ENCODE measurements at regions not wholly inside any gene's neighbourhood (a gene's known extent, or its start where the extent isn't known, plus 50 kb on each side); places are given as distances from the start of the nearest gene placed in this dataset.
"Not testable (repeated sequence)": the region's sequence is repeated elsewhere in the genome, so short reads cannot be mapped to it uniquely, and the experiment has no call there.

GRCh38 chr10:109247814-109248213, 675.5 kb downstream of the XPNPEP1 start:
- H3K4me3 ChIP-seq (ENCODE audit: low read length), result no peak overlapping the region
- no peak for TF ChIP-seq ZNF274 (IDR thresholded peaks at IDR 0.05; ENCODE audit: low read depth, low read length)

- no peak for TF ChIP-seq ZNF274 (IDR thresholded peaks at IDR 0.05; ENCODE audit: low read depth, low read length)
- H3K4me3 ChIP-seq (ENCODE audit: low read length), result no peak overlapping the region
Observed at GRCh38 chr10:109245821-109246220, 677.5 kb downstream of the XPNPEP1 start.

- H3K4me3 ChIP-seq (ENCODE audit: low read length), result no peak overlapping the region
- no peak for TF ChIP-seq ZNF274 (IDR thresholded peaks at IDR 0.05; ENCODE audit: low read depth, low read length)
Observed at GRCh38 chr10:109239371-109239770, 683.9 kb downstream of the XPNPEP1 start.

- H3K4me3 ChIP-seq (ENCODE audit: low read length), result no peak overlapping the region
- no peak for TF ChIP-seq ZNF274 (IDR thresholded peaks at IDR 0.05; ENCODE audit: low read depth, low read length)
Observed at GRCh38 chr10:109237682-109238081, 685.6 kb downstream of the XPNPEP1 start.

- no peak for TF ChIP-seq ZNF274 (IDR thresholded peaks at IDR 0.05; ENCODE audit: low read depth, low read length)
- no peak overlapping the region for H3K4me3 ChIP-seq (ENCODE audit: low read length)
Observed at GRCh38 chr10:109237050-109237449, 686.3 kb downstream of the XPNPEP1 start.

- not testable (repeated sequence) for H3K4me3 ChIP-seq (ENCODE audit: low read length)
Observed at GRCh38 chr10:109223533-109223932, 699.8 kb downstream of the XPNPEP1 start.

- no peak for TF ChIP-seq ZNF274 (IDR thresholded peaks at IDR 0.05; ENCODE audit: low read depth, low read length)
Observed at GRCh38 chr10:109219935-109220605, 703.2 kb downstream of the XPNPEP1 start.

GRCh38 chr10:109218207-109218606, 705.1 kb downstream of the XPNPEP1 start:
- TF ChIP-seq ZNF274 (IDR thresholded peaks at IDR 0.05; ENCODE audit: low read depth, low read length), result no peak
- H3K4me3 ChIP-seq (ENCODE audit: low read length), result no peak overlapping the region

More at GRCh38 chr10:109219935-109220605, 703.2 kb downstream of the XPNPEP1 start:
- H3K4me3 ChIP-seq (ENCODE audit: low read length), result no peak overlapping the region

DNA sequence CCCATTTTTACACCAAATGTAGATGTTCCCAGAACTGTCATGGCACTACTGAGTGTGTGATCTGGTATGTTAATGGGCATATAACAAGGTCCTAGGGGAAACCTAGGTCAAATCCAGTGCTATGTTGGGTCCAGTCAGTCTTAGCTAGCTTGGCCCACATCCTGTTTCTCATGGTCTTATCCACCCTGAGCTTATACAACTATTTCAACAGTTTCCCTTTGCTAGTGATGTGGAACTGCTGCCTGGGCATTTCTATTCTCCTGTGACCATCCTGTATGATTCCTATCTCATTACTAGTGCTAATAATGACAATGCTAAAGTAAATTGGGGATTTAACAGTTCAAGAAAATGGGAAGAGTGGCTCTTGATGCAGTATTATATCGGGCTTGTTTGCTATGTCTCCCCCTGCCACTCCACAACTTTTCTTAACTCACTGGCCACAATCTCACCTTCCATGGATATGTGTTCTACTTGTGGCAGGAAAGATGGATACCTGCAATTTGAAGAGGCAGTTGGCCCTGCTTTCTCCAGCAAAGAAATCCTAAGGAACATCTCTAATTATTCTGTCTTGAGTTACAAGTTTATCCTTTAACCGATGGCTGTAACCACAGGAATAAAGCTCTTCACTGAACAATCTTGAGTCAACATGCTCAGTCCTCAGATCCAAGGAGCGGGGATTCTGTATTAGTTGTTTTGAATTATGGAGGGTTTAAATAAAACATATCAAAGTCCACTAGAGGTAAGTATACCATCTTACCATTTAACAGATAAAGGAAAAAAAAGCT, 707.8 kb downstream of the XPNPEP1 start:
- H3K4me3 ChIP-seq (ENCODE audit: low read length), result no peak overlapping the region
- no peak for TF ChIP-seq ZNF274 (IDR thresholded peaks at IDR 0.05; ENCODE audit: low read depth, low read length)

DNA sequence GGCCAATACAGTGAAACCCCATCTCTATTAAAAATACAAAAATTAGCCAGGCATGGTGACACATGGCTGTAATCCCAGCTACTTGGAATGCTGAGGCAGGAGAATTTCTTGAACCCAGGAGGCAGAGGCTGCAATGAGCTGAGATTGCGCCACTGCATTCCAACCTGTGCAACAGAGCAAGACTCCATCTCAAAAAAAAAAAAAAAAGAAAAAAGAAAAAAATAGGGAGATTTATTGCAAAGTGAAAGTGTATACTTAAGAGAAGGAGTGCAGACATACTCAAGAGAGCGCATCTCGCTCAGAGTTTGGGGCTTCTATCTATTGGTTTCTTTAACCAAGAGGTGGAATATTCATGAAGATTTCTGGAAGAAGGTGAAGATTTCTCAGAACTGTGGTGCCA, 708.4 kb downstream of the XPNPEP1 start:
- not testable (repeated sequence) for H3K4me3 ChIP-seq (ENCODE audit: low read length)

GRCh38 chr10:109207361-109207760, 716.0 kb downstream of the XPNPEP1 start:
- H3K4me3 ChIP-seq (ENCODE audit: low read length), result no peak overlapping the region
- TF ChIP-seq ZNF274 (IDR thresholded peaks at IDR 0.05; ENCODE audit: low read depth, low read length), result no peak

GRCh38 chr10:109205929-109206585, 717.3 kb downstream of the XPNPEP1 start:
- H3K4me3 ChIP-seq (ENCODE audit: low read length), result no peak overlapping the region
- TF ChIP-seq ZNF274 (IDR thresholded peaks at IDR 0.05; ENCODE audit: low read depth, low read length), result no peak

- no peak for TF ChIP-seq ZNF274 (IDR thresholded peaks at IDR 0.05; ENCODE audit: low read depth, low read length)
- no peak overlapping the region for H3K4me3 ChIP-seq (ENCODE audit: low read length)
Observed at GRCh38 chr10:109203646-109204353, 719.5 kb downstream of the XPNPEP1 start.

GRCh38 chr10:109202111-109202510, 721.2 kb downstream of the XPNPEP1 start:
- TF ChIP-seq ZNF274 (IDR thresholded peaks at IDR 0.05; ENCODE audit: low read depth, low read length), result no peak
- no peak overlapping the region for H3K4me3 ChIP-seq (ENCODE audit: low read length)

All from GM08714 (cell line).